Right hindlimb (tissue), 1 donor: ENCODE measurements at regions not wholly inside any gene's neighbourhood (a gene's known extent, or its start where the extent isn't known, plus 50 kb on each side); places are given as distances from the start of the nearest gene placed in this dataset.
A peak's percentile ranks its signal among the peaks of the same experiment; 100 is the strongest.

Experiments
- DNase-seq: peaks from one replicate; pipeline ENCODE4 v3.0.0-alpha.2; 2018

DNA sequence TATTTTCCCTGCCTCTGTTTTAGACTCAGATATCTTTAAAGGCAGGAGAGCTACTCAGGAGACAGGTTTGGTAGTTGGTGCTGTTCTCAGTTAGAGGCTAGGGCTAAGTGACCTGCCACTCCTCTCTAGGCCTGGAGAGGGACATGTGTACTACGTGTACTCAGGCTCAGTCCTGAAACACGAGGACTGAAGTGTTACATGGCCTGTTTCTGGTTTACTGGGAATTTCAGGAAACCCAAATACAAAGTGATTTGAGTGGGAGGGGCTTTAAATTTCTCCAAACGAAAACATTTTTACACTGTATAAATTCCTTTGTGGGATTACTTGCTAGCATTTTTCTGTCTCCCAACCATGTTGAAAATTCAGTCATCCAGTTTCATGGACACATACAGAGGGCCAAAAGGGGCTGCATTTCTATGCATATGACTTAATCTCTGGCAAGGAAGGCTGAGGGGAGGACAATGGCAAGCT is 343.3 kb downstream of the CYP26B1 start:
- no peak for DNase-seq

DNA sequence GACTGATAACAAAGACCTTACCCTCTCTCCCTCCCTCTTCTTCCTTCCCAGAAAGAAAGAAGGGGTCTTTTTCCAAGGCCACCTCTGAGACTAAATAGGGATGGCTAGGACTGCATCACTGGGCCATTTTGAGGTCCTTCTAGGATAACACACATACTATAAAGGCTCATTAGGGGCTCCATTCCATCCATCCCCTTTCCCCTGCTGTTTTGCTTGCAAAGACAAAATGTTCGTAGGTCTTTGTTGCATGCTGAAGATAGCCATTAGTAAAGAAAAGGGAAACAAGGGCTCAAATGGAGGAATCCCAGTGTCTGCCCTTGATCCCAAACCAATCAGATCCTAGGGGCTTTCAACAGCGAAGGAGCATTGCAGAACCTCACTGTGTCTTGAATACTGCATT is 344.3 kb downstream of the CYP26B1 start:
- DNase-seq = no peak

DNA sequence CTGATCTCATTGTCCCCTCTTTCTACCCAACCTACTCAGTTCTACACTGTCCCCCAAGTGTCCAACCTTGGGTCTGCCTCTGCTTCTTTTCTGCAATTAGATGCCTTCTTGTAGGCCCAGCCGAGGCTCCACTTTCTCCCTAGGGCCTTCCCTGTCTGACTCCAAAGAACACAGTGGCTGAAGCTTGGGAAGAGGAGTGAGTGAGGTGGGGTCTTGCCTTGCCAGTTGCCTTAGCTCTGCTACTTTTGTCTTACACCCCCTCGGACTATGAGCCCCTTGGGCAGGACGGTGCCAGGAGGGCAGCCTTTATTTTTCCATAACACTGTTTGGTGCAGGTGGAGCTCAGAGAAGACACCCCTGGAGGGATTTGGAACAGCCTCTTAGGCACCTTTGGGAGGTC is 345.1 kb downstream of the CYP26B1 start:
- DNase-seq = no peak

DNA sequence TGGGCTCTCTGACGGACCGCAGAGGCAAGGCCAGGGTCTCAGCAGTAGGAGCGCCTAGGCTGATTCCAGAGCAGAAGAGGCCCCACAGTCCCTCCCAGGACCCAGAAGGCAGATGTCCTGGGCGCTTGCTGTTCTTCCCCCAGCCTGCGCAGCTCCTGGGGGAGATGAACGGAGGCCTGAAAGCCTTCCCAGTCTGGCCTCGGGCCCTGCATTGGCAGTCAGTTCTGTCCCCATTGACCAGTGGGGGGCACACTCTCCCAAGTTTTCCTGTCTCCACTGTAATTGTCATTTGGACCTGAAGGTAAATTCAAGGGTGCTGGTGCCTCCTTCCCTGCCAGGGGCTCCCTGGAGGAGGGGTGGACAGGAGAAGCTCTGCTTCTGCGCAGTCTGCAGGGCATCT is 345.7 kb downstream of the CYP26B1 start:
- peak; percentile 79 for DNase-seq

DNA sequence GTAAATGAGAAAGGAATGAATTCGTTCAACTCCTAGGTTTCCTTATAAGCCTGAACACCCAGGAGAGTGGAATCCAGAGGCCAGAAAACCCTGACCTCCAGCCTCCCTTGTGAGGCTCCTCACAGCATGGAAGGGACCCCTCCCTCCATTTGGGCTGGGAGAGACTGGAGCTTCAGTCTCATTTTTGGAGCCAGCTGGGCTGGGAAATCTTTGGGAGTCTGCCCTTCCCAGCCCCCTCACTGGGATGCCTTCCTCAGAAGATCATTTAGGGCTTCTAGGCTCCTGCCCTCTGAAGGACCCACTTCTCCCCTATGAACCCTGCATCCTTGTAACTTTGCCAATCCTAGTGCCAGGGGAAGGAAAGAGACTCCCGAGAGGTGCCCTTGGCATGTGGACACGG is 346.1 kb downstream of the CYP26B1 start:
- peak; percentile 26 for DNase-seq

DNA sequence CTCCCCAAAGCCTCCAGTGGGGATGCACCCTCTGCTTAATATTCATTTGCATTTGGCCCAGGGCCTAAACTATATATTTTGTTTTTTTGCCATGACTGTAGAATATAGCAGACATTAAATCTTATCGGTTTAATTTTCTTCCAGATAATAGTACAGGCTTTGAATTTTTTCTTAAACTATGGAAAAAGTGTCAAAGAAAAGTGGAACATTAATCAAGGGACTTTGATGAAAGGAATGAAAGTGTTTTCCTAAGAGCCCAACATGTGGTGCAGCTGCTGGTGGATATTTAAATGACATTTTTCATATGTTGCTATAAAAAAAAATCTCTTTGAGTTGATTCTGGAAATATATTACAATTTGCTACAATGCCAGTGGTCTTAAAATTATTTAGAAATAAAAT is 346.8 kb downstream of the CYP26B1 start:
- DNase-seq = no peak

DNA sequence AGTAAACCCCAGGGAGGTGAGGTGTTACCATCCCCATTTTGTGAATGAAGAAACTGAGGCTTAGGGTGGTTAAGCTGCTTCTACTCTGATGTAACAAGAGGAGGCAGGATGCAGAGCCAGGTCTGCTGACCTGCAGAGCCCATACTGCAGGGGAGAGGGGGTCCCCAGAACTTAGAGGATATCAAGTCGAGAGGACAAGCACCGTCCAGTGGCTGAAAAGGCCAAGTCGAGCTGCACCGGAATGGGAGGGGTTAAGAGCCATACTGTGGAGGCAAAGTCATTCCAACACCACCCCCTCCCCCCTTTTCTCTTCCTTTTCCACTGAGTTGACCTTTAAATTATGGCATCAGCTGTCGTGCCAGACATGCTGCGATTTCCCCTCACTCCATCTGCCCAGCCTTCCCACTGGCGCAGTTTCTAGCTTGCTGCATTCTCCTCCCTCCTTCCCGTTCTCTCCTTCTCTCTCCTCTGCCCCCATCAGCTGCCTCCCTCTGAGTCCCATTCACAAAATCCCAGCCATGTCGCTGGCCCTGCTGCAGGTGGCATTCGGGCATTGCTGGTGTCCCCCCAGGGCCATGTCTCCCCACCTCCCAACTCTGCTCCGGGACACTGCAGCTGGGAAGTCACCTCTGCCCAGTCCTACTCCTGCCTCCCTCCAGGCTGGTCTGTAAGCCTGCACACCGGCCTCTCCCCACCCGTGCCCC is 346.9 kb downstream of the DYSF start:
- DNase-seq = peak; percentile 63

DNA sequence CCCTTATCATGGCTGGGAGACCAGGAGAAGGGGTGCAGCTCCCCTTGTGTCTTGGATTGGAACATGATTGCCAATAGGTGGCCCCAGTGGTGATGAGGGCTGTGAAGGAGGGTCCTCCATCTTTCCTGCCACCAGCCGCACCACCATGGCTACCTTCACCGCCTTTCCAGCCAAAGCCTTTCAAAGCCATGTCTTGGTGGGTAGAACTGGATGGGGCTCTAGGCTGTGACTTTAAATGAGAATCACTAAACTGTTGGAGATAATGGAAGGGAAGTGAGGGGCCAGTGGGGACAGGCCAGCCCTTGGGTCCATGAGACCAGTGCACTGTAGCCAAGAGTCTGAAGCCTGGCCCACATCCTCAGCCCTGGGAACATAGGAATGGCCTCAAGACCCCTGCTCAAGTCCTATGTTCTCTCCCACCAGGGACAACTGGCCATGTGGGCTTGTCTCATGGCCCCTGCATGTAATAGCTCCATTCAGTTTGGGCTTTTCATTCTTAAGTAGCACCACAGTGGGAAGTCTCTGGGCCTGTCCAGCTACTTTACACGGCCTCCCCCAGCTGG is 345.7 kb downstream of the DYSF start:
- DNase-seq = no peak

DNA sequence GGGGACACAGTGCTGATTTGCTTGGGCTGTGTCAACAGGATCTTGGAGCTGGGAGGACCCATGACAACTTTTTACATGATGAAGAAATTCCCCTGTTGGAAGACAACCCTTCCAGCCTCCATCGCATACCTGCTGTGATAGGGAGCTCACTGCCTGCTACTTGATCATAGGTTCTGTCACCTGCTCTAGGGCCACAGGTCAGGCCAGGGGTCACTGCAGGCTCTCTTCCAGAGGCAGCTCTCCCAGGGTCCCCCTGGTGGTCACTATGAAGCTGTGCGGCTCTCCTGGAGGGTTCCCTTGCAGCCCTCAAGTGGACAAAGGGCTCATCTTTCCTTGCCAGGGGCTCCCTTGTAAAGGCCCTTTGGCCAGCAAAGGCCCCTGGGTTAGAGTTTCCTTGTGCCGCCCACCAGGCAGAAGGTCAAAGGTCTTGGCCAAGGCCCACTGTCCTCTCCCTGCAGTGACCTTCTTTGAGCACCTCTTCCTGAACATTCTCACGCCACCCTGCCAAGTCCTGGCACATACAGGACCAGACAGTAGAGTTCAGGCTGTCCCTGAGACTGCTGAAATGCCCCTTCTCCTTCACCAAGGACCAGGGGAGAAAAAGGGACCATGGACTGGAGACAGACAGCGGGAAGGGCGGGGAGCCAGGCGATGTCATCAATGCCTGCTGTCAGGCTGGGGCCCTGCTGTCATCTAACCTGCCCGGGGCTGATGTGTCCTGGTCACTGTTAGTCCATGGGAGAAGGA is 345.1 kb downstream of the DYSF start:
- DNase-seq = no peak

DNA sequence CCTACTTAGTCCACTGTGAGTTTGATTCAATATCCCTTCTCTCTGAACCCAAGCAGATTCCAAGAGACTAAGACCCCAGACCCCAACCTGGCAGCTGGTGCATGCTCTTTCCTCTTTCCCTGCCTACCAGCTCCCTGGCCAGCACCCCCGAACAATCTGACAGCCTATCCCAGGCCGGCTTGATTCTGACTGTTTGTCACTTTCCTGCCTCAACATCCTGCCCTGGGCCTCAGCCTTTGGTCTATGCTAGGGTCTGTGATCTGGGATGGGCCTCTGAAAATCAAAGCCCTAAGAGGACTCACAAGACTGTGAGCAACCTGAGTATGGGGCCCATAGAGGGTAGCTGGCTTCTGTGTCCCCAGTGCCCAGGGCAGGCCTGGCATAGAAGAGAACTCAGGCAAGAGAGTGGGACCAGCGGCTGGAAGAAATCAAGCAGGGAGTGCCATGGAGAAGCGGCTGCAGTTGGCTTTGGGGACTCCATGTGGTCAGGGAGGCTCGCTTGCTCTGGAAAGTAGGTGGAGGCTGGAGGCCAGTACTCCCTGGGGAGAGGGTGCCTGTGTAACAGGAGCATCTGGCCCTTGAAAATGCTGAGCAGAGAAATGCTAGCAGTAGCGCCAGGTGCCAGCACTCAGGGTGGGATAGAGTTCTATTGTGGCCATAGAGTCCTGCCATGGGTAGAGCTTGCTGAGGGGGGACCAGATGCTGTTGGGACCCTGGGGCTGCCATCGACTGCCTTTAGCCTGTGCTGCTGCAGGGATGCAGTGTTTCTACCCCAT is 343.9 kb downstream of the DYSF start:
- no peak for DNase-seq

DNA sequence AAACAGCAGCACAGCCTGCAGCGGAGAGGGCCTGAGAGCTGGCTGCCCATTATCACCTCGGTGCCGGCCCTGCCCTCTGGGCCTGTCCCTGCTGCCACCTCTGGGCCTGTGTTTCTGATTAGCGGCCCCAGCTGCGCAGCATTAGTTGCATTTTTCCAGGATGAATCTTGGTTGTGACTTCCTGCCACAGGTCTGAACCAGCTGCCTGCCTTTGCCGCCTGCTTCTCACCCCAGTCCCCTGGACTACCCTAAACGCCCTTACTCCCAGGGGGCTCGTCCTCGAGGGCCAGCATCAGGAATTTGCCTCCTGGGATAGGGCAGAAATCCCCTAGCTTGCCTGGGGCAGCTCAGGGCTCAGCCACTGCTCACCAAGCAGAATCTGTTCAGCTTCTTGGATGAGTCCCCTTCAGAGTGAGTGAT is 342.8 kb downstream of the DYSF start:
- peak; percentile 41 for DNase-seq

DNA sequence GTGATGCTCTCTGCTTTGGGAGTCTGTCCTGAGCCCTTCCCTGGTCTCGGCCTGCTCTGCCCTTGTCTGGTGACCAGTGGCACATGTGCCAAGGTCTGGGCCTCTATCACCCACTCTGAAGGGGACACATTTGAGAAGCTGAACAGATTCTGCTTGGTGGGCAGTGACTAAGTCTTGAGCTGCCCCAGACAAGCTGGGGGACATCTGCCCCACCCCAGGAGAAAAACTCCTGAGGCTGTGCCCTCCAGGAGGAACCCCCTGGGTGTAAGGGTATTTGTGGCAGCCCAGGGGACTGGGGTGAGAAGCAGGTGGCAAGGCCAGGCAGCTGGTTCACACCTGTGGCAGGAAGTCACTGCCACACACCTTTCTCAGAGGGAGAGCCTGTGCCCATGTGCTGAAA is 342.1 kb downstream of the DYSF start:
- DNase-seq = no peak

DNA sequence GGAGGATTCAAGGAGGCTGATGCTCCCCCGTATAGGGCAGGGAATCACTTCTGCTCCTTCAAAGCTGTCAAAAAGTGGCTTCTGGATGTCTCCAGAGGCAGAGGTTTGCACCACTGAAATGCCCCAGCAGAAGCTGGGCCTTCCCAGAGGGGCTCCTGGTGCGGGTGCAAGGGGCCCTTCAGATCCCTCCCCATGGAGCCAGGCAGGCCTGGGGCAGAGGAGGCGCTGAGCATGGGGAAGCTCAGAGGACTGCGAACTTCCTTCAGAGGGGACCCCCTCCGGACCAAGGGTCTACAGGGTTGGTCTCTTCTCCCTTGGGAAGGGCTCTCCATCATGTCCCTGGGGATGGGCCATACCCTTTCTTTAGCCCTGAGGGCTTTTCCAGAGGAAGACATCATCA is 341.2 kb downstream of the DYSF start:
- DNase-seq = no peak

DNA sequence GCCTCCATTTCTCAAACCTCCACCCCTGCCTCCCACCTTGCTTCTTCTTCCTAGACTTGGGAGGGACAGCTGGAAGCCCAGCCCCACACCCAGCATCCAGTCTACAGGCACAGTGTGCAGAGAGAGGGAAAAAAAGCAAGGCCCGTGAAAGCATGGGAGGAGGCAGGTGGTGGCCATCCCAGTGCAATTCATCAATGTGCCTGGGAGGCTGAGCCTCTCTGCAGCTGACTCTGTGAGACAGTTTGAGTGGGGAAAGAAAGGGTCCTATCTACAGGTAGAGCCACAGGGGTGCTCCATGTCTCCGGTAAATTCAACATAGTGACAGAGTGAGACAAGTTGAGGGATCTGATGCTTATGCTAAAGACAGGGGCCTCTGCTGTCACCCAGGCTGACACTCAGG is 340.6 kb downstream of the DYSF start:
- DNase-seq = no peak

DNA sequence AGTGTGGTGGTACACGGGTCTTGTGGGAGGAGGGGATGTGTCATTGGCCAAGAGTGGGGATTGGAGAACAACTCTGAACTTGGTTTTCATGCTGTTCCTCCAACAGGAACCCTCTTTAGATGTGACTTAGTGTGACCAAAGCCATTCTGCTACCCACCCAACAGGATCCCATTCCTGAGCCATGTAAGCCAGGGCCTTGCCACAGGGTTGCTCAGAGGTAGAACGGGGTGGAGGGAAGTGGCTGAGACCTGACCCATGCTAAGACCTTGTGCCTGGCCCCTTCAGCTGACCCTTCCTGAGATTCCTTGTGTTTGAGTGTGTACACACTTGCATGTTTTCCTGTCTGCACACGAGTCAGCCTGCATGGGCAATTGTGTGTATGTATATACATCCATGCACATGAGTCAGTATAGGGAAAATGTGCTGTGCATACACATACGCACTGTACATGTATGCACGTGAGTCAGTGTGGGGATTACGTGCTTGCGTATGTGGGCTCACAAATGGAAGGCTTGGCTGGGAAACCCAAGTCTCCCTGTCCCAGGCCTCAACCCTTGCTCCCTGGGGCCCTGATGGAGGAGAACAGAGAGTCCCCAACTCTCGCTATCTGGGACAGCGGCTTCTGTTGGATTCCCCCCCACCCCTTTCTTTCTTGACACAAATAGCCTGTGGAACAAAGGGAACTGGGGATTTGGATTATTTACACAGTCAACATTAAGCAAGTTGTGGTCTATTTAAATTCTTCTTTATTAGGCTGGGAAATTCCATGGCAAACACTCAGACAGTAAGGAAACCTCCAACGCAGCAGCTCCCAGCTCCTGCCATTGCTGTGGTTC is 339.8 kb downstream of the DYSF start:
- no peak for DNase-seq

DNA sequence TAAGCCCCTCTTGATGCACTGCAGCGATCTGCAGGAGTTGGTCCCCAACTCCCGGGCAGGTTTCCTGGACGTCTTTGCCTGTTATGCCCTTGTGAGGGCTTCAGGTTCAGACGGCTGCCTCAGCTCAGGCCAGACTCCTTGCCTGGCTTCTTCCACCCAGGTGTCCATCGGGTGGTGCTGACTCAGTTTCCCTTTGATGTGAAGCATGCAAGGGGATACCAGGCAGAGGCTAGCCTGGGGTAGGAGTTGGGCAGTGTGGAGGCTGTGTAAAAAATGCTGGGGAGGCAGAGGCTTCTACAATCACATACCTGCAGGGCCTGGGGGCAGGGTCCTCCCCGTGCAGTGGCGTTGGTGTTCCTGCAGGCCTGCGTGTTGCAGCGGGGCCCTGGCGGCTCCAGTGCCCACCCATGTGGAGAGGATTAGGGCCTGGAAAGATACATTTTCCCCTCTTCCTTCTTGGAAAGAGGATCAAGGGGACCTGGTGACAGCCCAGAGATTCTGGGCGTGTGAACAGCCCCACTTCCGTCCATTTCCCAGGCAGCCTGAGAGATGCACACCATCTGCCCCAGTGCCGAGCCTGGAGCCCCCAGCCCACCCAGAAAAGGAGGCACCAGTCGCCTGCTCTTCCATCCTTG is 338.3 kb downstream of the DYSF start:
- DNase-seq = no peak

DNA sequence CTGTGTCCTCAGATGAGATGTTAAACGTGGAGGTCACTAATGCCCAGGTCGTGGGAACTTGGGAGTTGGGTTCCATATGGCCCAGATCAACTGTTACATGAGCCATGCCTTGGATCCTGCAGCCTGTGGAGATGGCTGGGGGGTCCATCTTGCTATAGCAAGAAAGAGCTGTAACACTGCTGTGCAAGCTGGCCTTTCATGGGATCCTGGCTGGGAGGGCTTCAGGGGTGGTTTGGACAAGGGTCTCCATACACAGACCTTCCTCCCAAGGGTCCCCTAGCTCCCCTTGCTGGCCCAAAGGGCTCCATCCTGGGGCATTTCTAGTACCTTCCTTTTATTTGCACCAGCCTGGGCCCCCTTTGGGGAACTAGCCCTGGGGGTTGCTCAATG is 337.7 kb downstream of the DYSF start:
- no peak for DNase-seq

DNA sequence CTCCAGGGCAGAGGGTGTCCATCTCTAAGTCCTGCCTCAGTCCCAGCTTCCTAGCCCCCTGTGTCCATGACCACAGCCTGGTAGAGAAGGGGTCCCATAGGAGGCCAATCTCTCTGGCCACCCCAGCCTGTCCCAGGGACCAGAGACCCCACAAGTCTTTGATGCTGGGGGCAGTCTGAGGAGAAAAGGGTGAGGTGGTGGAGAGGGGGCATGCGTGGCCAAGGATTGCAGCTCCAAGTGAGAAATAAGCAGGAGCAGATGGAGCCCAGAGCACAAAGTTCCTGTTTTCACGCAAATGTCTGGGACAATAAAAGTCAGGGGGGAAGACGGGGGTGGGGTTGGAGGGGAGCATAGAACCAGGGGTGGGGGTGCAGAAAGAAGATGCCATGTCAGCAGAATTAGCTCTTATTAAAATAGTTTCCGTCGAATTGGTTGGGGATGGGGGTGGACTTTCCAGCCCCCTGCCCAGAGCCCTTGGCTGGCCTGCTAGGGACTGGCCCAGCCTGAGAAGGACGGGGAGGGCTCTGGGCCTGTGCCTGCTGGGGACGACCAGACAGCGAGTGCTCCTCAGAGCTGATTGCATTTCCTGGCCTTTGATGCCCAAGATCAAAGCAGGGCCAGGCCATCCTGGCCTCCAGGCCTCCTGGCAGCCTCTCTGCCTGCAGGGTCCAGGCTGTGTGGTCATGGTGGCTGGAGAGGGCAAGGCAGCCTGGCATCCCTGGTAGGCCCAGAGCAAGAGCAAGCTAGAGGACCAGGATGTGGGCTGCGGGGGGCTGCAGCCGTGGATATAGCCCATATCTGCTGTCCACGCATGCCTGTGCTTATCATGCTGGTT is 337.1 kb downstream of the DYSF start:
- no peak for DNase-seq

DNA sequence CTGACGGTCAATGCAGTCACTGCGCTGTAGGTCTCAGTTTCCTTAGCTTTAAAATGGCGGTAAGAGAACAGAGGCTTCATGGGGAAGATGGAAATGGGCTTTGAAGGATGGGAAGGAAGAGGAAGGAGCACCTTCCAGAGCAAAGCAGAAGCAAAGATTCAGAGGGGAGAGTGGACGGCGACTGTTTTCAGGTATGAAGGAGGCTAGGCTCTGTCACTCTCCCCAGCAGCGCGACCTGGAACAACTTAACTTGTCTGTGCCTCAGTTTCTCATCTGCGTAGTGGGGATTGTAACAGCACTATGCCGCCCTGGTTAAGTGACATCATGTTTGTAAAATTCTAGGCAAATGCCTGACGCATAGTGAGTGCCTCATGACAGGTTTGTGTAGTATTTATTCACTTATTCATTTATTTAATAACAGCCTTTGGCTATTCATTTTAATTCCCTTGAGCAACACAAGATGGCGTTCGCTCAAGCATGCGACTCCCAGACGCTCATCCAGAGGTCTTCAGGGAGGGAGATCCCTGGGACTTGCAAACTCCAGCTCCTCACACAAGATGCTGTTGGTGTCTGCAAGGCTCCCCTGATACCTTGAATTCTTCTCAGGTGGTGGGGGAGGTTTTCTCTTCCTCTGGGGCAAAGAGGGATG is 336.3 kb downstream of the DYSF start:
- no peak for DNase-seq

DNA sequence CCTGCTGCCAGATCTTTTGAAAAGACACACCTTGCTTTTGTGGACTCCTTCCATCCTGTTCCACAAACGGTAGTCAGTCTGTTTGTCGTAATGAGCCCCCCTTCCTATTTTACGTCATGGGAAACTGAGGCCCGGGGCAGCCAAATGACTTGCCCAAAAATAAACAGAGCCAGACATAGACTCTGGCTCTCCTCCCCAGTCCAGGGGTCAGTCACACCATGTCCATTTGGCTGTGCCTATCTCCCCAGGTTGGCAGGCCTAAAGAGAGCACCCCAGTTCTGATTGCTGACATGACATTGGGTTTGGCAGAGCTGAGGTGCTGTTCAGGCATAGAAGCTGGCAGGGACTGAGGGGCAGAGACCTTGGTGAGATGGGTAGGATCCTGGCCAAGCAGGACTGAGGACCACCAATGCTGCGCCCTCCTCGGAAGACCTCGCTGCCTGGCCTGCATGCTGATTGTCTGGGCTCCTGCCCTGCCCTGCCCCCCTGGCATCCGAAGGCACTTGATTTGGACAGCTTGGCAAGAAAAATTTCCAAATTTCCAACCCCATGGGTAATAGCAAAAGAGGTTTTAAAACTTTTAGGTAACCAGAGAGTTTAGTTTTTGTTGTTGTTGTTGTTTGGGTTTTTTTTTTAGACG is 335.4 kb downstream of the DYSF start:
- DNase-seq = no peak
